ENCODE measurements at regions not wholly inside any gene's neighbourhood (a gene's known extent, or its start where the extent isn't known, plus 50 kb on each side); places are given as distances from the start of the nearest gene placed in this dataset.
"Not testable (repeated sequence)": the region's sequence is repeated elsewhere in the genome, so short reads cannot be mapped to it uniquely, and the experiment has no call there.

- Histone ChIP-seq H3K9ac (ENCODE audit: control insufficient read depth, extremely low read depth, insufficient read depth, low read length) (no peak overlapping the region), H3K79me2 (ENCODE audit: control insufficient read depth, insufficient read depth, low read length) (no peaks in the 10 kb centered on the region), H3K27me3 (ENCODE audit: control insufficient read depth, extremely low read depth, insufficient read depth, low read length) (no peaks in the 10 kb centered on the region), H3K9me1 (ENCODE audit: control insufficient read depth, extremely low read depth, insufficient read depth, low read length) (no peaks in the 10 kb centered on the region), H2AFZ (ENCODE audit: control insufficient read depth, low read length) (peak overlapping the region; percentile 37), H3K27ac (ENCODE audit: control insufficient read depth, insufficient read depth, low read length) (no peak overlapping the region), H3K4me3 (ENCODE audit: control insufficient read depth in 2 of 3, extremely low read depth in 1 of 3, insufficient read depth in 2 of 3, low read depth in 1 of 3, low read length in 3 of 3) (no peak overlapping the region), H3K36me3 (ENCODE audit: control insufficient read depth in 2 of 2, extremely low read depth in 1 of 2, insufficient read depth in 2 of 2, low read length in 2 of 2) (no peaks in the 10 kb centered on the region), H4K20me1 (ENCODE audit: control insufficient read depth, extremely low read depth, insufficient read depth, low read length) (no peaks in the 10 kb centered on the region), H3K4me1 (ENCODE audit: control insufficient read depth, extremely low read depth, insufficient read depth, low read length) (no peaks in the 10 kb centered on the region), H3K9me3 (ENCODE audit: control insufficient read depth, low read depth, low read length) (no peaks in the 10 kb centered on the region), H3K4me2 (ENCODE audit: control insufficient read depth, extremely low read depth, insufficient read depth, low read depth, low read length) (no peak overlapping the region)
- no peak for FAIRE-seq
- DNase-seq (ENCODE audit: low read depth, low spot score) = no peak
- dilution Hi-C loops (cut with MboI; ENCODE audit: extremely low pct_ligation_motif_present, low sequenced_read_pairs) = no loop called here
- no peak for TF ChIP-seq EZH2 (IDR thresholded peaks at IDR 0.05; ENCODE audit: low read length)
- TF ChIP-seq, protein P1, sequence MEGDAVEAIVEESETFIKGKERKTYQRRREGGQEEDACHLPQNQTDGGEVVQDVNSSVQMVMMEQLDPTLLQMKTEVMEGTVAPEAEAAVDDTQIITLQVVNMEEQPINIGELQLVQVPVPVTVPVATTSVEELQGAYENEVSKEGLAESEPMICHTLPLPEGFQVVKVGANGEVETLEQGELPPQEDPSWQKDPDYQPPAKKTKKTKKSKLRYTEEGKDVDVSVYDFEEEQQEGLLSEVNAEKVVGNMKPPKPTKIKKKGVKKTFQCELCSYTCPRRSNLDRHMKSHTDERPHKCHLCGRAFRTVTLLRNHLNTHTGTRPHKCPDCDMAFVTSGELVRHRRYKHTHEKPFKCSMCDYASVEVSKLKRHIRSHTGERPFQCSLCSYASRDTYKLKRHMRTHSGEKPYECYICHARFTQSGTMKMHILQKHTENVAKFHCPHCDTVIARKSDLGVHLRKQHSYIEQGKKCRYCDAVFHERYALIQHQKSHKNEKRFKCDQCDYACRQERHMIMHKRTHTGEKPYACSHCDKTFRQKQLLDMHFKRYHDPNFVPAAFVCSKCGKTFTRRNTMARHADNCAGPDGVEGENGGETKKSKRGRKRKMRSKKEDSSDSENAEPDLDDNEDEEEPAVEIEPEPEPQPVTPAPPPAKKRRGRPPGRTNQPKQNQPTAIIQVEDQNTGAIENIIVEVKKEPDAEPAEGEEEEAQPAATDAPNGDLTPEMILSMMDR (optimal IDR thresholded peaks at IDR 0.05 in 1 of 3, IDR thresholded peaks at IDR 0.05 in 1 of 3, conservative IDR thresholded peaks at IDR 0.05 in 1 of 3; ENCODE audit: extremely low read depth in 1 of 3, insufficient read depth in 2 of 3, low read length in 3 of 3) = no peak
These were observed 753.3 kb downstream of the SLC6A15 start for GRCh38 chr12:84159260-84159659.

DNA sequence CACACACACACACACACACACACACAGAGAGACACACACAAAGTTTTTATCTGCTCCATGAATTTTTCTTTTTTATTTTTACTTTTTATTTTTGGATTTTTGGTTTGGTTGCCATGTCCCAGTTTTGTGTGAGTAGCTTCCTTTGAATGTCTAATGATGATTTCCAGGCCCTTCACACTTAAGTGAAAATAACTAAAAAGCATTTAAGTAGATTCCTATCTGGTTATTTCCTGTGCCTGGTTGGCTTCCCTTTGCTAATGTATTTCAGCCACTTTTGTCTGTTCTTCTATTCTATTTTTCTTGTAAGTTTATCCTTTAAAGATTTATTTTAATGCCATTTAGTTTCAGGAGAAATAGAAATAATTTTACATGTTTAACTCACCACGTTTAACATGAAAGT, 755.4 kb downstream of the SLC6A15 start:
- Histone ChIP-seq H2AFZ (ENCODE audit: control insufficient read depth, low read length) (no peak overlapping the region), H3K9me1 (ENCODE audit: control insufficient read depth, extremely low read depth, insufficient read depth, low read length) (no peaks in the 10 kb centered on the region), H3K4me3 (ENCODE audit: control insufficient read depth in 2 of 3, extremely low read depth in 1 of 3, insufficient read depth in 2 of 3, low read depth in 1 of 3, low read length in 3 of 3) (no peak overlapping the region), H3K9ac (ENCODE audit: control insufficient read depth, extremely low read depth, insufficient read depth, low read length) (no peak overlapping the region), H3K27me3 (ENCODE audit: control insufficient read depth, extremely low read depth, insufficient read depth, low read length) (no peaks in the 10 kb centered on the region), H4K20me1 (ENCODE audit: control insufficient read depth, extremely low read depth, insufficient read depth, low read length) (no peaks in the 10 kb centered on the region), H3K4me1 (ENCODE audit: control insufficient read depth, extremely low read depth, insufficient read depth, low read length) (no peaks in the 10 kb centered on the region), H3K36me3 (ENCODE audit: control insufficient read depth in 2 of 2, extremely low read depth in 1 of 2, insufficient read depth in 2 of 2, low read length in 2 of 2) (no peaks in the 10 kb centered on the region), H3K9me3 (ENCODE audit: control insufficient read depth, low read depth, low read length) (no peaks in the 10 kb centered on the region), H3K4me2 (ENCODE audit: control insufficient read depth, extremely low read depth, insufficient read depth, low read depth, low read length) (no peak overlapping the region), H3K79me2 (ENCODE audit: control insufficient read depth, insufficient read depth, low read length) (no peaks in the 10 kb centered on the region), H3K27ac (ENCODE audit: control insufficient read depth, insufficient read depth, low read length) (no peak overlapping the region)
- TF ChIP-seq, protein P1 (optimal IDR thresholded peaks at IDR 0.05 in 1 of 3, IDR thresholded peaks at IDR 0.05 in 1 of 3, conservative IDR thresholded peaks at IDR 0.05 in 1 of 3; ENCODE audit: extremely low read depth in 1 of 3, insufficient read depth in 2 of 3, low read length in 3 of 3) = no peak
- TF ChIP-seq EZH2 (IDR thresholded peaks at IDR 0.05; ENCODE audit: low read length) = no peak
- dilution Hi-C loops (cut with MboI; ENCODE audit: extremely low pct_ligation_motif_present, low sequenced_read_pairs) = no loop called here
- FAIRE-seq (no peak), DNase-seq (ENCODE audit: low read depth, low spot score) (no peak)

DNA sequence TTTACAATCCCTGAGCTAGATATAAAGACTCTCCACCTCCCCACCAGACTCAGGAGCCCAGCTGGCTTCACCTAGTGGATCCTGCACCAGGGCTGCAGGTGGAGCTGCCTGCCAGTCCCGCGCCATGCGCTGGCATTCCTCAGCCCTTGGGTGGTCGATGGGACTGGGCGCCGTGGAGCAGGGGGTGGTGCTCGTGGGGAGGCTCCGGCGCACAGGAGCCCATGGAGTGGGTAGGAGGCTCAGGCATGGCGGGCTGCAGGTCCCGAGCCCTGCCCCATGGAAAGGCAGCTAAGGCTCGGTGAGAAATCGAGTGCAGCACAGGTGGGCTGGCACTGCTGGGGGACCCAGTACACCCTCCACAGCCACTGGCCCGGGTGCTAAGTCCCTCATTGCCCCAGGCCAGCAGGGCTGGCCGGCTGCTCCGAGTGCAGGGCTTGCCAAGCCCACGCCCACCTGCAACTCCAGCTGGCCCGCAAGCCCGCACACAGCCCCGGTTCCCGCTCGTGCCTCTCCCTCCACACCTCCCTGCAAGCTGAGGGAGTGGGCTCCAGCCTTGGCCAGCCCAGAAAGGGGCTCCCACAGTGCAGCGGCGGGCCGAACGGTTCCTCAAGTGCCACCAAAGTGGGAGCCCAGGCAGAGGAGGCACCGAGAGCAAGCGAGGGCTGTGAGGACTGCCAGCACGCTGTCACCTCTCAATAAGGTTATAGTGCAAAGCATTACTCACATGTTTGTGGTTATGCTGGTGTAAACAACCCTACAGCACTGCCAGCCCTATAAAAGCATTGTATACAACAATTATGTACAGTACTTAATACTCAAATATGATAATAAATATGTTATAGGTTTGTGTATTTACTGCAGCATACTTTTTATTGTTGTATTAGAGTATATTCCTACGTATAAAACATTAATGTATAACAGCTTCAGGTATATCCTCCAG, 757.3 kb downstream of the SLC6A15 start:
- H3K36me3 ChIP-seq (ENCODE audit: control insufficient read depth in 2 of 2, extremely low read depth in 1 of 2, insufficient read depth in 2 of 2, low read length in 2 of 2); H3K9ac ChIP-seq (ENCODE audit: control insufficient read depth, extremely low read depth, insufficient read depth, low read length); dilution Hi-C loops (cut with MboI; ENCODE audit: extremely low pct_ligation_motif_present, low sequenced_read_pairs); DNase-seq (ENCODE audit: low read depth, low spot score); H3K4me1 ChIP-seq (ENCODE audit: control insufficient read depth, extremely low read depth, insufficient read depth, low read length); H3K27ac ChIP-seq (ENCODE audit: control insufficient read depth, insufficient read depth, low read length); H3K4me2 ChIP-seq (ENCODE audit: control insufficient read depth, extremely low read depth, insufficient read depth, low read depth, low read length); H3K9me3 ChIP-seq (ENCODE audit: control insufficient read depth, low read depth, low read length); H3K27me3 ChIP-seq (ENCODE audit: control insufficient read depth, extremely low read depth, insufficient read depth, low read length); H2AFZ ChIP-seq (ENCODE audit: control insufficient read depth, low read length); H4K20me1 ChIP-seq (ENCODE audit: control insufficient read depth, extremely low read depth, insufficient read depth, low read length); H3K79me2 ChIP-seq (ENCODE audit: control insufficient read depth, insufficient read depth, low read length); FAIRE-seq; H3K9me1 ChIP-seq (ENCODE audit: control insufficient read depth, extremely low read depth, insufficient read depth, low read length); H3K4me3 ChIP-seq (ENCODE audit: control insufficient read depth in 2 of 3, extremely low read depth in 1 of 3, insufficient read depth in 2 of 3, low read depth in 1 of 3, low read length in 3 of 3): not testable (repeated sequence)

Measured in keratinocyte (primary cell).